RKO (cell line): ENCODE measurements at regions not wholly inside any gene's neighbourhood (a gene's known extent, or its start where the extent isn't known, plus 50 kb on each side); places are given as distances from the start of the nearest gene placed in this dataset.
"Not testable (repeated sequence)": the region's sequence is repeated elsewhere in the genome, so short reads cannot be mapped to it uniquely, and the experiment has no call there.

Source experiments
- DNase-seq: peaks from one replicate; pipeline ENCODE4 v3.0.0-alpha.2; 2016; ENCODE audit warnings: low spot score

- DNase-seq = no peak
Observed at GRCh38 chr7:20466543-20467021, 135.9 kb downstream of the ITGB8 start.

DNA sequence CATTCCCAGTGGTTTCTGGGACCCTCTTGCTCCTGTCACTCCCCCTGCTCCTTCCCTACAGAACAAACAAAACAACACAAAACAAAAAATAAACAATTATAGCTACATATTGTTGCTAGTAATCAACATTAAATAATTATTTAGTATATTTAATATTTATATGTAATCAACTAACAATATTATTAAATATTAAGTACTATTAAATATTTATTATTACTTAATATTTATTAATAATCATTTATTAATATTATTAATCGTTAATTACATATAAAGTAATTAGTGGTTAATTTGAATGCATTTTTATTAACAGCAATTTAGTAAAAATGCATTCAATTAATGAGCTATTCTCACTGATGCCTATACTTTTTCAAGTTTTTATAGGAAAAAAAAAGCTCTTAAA lies 139.4 kb downstream of the ITGB8 start:
- no peak for DNase-seq

DNA sequence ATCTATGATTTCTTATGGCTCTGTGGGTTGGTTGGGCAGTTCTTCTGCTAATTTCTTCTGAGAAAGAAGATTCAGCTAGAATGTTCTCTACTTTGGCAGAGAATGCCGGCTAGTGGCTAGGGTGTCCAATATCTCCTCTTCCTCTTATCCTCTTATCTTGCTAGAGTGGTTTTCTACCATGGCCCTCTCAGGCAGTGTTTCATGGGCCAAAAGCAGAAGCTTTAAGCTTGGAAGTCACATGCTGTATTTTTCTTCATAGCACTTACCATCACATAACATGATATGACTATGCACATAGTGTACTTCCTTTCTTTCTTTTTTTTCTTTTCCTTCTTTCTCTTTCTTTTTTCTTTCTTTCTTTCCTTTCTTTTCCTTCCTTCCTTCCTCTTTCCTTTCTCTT lies 140.0 kb downstream of the ITGB8 start:
- no peak for DNase-seq

DNA sequence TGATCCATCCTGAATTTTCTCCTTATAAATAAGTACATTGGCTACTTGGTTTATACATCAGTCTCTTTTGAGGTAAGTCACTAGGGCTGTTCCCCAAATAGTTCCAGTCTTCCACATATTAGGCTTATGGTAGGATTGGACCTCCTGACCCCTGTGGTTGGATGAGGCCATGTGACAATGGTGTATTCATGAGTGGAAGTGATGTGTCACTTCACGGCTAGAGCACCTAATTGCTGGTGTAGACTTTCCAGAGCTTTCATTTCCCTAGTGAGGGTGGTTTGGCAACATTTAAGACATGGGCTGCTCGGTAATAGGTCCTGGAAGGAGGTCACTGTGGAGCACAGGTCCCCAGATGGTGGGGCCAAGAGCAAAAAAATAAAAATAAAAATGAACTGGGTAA lies 141.2 kb upstream of the ABCB5 start:
- no peak for DNase-seq

- no peak for DNase-seq
Observed at GRCh38 chr7:20475756-20476155, 139.7 kb upstream of the ABCB5 start.

GRCh38 chr7:20477067-20477466 lies 138.4 kb upstream of the ABCB5 start:
- DNase-seq = no peak

- DNase-seq = no peak
Observed at GRCh38 chr7:20479706-20480105, 135.8 kb upstream of the ABCB5 start.

DNA sequence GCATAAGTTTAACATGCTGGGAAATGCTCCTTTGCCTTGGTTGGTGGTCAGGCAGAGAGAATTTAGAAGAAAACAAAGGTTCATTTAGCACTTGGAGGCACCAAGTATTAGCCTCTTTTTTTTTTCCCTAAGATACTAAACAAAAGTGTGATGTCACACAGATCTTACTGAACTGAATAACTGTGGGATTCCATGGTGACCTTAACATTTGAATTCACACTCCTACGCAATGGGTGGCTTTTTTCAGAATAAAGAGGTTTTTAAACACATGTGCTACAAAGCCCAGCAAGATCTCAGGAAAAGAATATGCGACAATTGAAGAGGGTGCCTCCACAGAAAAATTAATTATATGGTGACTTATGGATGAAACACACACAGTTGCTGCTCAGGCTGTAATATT lies 133.4 kb upstream of the ABCB5 start:
- DNase-seq = no peak

GRCh38 chr7:20484356-20484755 lies 131.1 kb upstream of the ABCB5 start:
- no peak for DNase-seq

DNA sequence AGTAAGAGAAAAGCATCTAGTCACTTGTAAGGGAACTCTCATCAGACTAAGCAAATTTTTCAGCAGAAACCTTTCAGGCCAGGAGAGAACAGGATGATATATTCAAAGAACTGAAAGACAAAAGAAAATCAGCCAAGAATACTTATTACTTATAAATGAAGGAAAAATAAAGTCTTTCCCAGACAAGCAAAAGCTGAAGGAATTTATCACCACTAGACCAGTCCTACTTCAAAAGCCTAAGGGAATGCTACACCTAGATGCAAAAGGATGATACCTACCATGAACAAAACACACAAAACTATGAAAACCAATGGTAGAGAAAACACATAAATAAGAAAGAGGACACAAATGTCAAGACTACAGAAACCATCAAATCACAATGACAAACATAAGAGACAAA lies 126.6 kb upstream of the ABCB5 start:
- DNase-seq = no peak

- no peak for DNase-seq
Observed at GRCh38 chr7:20491284-20491683, 124.2 kb upstream of the ABCB5 start.

GRCh38 chr7:20494566-20494965 lies 120.9 kb upstream of the ABCB5 start:
- DNase-seq = no peak

DNA sequence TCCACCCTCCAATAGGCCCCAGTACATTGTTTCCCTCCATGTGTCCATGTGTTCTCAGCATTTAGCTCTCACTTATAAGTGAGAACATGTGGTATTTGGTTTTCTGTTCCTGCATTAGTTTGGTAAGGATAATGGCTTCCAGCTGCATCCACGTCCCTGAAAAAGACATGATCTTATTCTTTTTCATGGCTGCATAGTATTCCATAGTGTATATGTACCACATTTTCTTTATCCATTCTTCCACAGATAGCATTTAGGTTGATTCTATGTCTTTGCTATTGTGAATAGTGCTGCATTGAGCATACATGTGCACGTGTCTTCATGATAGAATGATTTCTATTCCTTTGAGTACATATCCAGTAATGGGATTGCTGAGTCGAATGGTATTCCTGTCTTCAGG lies 114.0 kb upstream of the ABCB5 start:
- not testable (repeated sequence) for DNase-seq

DNA sequence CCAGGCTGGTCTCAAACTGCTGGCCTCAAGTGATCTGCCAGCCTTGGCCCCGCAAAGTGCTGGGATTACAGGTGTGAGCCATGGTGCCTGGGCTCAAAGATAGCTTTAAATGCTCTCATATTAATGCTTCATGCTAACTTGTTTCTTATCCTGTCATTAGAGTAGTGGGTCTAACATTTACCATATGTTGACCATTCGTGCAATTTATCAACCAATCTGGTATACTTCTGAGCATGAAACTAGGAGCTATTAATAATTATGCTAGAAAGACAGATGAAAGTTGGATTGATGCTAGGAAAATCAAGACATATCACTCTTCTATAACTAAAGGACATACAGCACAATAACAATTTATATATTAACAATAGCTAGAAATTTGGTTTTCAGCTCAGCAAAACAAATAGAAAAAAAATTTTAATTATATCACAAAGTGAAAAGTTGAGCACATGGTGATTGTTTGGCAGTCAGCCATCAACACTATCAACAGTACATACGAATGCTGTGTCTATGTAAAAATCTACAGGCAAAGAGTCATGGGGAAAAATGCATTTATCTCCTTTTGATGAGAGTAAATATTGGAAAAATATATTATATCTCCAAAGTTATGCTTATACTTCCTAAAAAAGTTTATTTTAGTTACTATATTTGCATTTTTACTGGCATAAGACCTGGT lies 112.1 kb upstream of the ABCB5 start:
- no peak for DNase-seq

DNA sequence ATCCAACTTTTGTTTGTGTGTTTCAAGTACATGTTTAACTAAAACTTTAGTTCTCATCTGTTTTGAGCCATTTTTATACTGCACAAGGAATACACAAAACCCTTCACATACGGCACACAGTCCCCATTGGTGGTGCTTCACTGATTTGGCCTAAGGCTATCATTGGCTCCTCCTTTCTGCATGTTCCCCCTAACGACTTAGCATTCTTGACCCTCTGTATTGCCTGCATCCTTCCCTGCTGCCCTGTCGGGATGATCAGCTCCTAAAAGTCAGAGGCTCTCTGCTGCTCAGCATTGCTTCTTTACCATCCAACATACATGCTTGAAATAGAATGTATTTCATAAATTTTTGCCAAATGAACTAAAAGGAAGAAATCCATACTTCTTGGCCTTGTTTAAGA lies 111.4 kb upstream of the ABCB5 start:
- no peak for DNase-seq

- DNase-seq = no peak
Observed at GRCh38 chr7:20506175-20506574, 109.3 kb upstream of the ABCB5 start.

GRCh38 chr7:20507157-20507556 lies 108.3 kb upstream of the ABCB5 start:
- DNase-seq = no peak

DNA sequence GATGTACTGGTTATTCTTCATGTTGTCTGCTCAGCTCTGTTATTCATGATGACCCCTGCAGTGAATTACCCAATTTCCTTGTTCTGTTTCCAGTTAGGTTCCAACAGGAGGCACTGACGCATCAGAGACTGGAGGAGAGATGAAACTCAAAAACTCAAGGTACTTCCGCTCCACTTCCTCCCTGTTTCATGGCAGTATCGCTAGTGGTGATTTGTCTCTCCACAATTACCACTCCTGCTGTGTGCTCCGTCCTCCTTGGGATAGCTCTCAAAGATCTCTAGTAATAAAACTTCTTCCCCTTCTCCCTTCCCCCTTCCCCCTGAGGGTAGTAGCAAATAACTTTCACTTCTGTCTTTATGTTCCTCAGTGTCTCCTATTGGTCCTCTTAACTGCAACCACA lies 107.4 kb upstream of the ABCB5 start:
- no peak for DNase-seq

GRCh38 chr7:20509892-20510572 lies 105.4 kb upstream of the ABCB5 start:
- DNase-seq = no peak

GRCh38 chr7:20510573-20510900 lies 104.9 kb upstream of the ABCB5 start:
- DNase-seq = no peak

DNA sequence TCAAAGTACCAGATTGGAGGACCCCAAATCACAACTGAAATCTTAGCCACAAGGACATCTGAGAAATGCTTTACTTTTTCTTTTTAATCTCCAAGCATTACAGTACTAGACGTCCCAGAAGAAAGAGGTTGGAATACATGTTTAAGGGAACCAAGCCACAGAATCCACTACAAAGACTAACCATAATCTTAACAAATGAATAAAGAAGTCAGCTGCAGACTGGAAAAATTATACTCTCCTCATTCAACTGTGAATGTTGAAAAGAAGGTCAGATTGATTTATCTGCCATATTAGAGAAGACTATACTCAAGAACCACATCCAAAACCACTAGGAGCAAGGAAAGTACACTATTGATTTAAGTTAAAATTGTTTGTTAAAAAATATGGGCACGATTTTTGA lies 102.1 kb upstream of the ABCB5 start:
- DNase-seq = no peak

DNA sequence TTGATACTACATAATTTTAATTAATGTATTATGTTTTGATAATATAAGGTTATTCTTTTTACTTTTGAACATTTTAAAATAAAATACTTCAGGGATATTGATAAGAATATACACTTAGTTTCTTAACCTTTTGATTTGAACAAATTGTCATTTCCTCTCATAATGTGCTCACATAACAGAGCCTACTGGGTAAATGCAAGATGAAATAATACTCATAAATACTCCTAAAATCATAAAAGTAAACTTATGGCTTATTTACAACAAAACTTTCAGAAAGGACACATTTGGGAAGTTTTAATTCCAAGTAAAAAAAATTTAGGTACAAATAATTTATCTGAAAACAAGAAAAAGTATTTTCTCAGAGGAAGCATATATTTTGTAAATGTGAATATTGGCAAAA lies 101.6 kb upstream of the ABCB5 start:
- DNase-seq = no peak

DNA sequence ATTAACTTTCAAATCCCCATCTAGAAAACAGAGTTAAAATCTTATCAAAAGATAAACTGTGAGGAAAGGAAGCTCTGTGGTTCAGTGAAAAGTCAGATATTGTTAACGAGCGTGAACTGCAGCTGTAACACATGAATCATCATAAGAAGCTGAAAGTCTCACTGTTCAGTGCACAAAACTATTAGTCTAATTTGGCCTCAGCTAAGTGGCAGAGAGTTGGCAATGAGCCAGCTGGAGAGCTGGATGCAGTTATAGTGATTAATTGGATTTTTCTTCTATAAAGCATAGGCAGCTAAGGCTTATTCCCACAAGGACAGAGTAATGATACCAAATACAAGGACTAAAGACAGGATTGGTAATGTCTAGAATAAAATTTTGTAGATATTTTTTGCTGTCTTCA lies 101.1 kb upstream of the ABCB5 start:
- peak; percentile 60 for DNase-seq

DNA sequence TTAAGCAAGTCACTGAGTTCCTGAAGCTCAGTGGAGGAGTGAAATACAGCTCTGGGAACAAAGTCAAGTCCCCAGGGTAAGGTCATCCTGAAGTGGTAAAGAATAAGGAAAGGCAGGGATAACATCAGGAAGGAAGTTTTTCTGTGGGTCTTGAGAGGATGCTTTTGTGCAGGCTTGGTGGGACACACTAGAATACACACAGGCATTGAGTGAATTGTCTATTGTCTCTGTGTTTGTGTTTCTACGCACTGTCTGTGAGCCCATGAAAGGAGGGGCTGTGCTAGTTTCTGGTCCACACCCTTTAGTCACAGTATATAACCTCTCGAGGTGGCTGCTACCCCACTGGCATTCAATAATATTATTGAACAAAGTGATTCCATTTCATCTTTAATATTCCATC lies 95.8 kb upstream of the ABCB5 start:
- no peak for DNase-seq
